RWPE1 (cell line): ENCODE measurements at regions not wholly inside any gene's neighbourhood (a gene's known extent, or its start where the extent isn't known, plus 50 kb on each side); places are given as distances from the start of the nearest gene placed in this dataset.

Source experiments
- CTCF ChIA-PET: fragments of 350-600 bp; sonication (Branson Sonifier 250); formaldehyde crosslinking; extraction: SDS; loops from one replicate; lab custom pipeline; 2021; lab: Yijun Ruan, JAX
- POLR2A ChIA-PET: fragments of 400-600 bp; formaldehyde crosslinking; extraction: SDS; loops from one replicate; lab custom pipeline; 2020; ENCODE audit warnings: antibody characterized with exemption; ENCODE audit not compliant: low non-redundant PET; lab: Yijun Ruan, JAX
- DNase-seq: peaks from one replicate; pipeline ENCODE4 v3.0.0; 2012; ENCODE audit warnings: low spot score
- H3K27ac ChIP-seq: fragments of 450-650 bp; 2 replicates; pipeline ENCODE4 v1.5.1; 2017
- CTCF ChIP-seq: fragments of 450-650 bp; conservative IDR thresholded peaks from 2 replicates; pipeline ENCODE4 v1.5.1; 2017; ENCODE audit warnings: low read depth, mild to moderate bottlenecking

GRCh38 chr12:12018454-12018853 is 52.3 kb upstream of the BCL2L14 start:
- DNase-seq = peak; percentile 21
- CTCF ChIA-PET = interaction anchor here (0.6 kb wide), 1 partner anchor 266 kb away, joined by 12 read pairs; no protein-coding TSS in a partner anchor
- no peak for TF ChIP-seq CTCF
- no peak overlapping the region for H3K27ac ChIP-seq
- POLR2A ChIA-PET = no interaction called here

GRCh38 chr12:12019881-12020280 is 50.9 kb upstream of the BCL2L14 start:
- POLR2A ChIA-PET = no interaction called here
- DNase-seq = no peak
- CTCF ChIA-PET = no interaction called here
- no peak for TF ChIP-seq CTCF
- no peak overlapping the region for H3K27ac ChIP-seq

GRCh38 chr12:12020762-12021161 is 50.0 kb upstream of the BCL2L14 start:
- no peak for DNase-seq
- no peak overlapping the region for H3K27ac ChIP-seq
- POLR2A ChIA-PET = no interaction called here
- TF ChIP-seq CTCF = no peak
- CTCF ChIA-PET = no interaction called here
